ENCODE measurements at regions not wholly inside any gene's neighbourhood (a gene's known extent, or its start where the extent isn't known, plus 50 kb on each side); places are given as distances from the start of the nearest gene placed in this dataset.

DNA sequence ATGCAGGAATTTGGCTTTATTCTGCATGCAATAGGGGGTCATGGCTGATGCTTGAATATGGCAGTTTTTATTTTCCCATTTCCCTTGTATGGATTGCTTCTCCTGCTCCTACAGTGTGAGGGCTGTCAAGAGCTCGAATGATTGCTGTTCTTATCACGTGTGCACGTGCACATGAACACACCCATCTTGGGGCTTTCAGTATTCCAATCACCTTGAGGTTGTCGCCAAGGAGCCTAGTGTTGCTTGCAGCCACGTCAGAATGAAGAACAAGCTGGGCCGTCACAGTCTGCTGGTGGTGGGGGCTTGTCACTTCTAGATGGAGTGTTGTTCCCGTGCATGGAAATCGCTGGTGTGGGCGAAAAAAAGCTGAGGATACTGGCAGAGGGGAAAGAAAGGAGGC lies 219.4 kb upstream of the GLRA1 start:
- TF ChIP-seq, protein P1, sequence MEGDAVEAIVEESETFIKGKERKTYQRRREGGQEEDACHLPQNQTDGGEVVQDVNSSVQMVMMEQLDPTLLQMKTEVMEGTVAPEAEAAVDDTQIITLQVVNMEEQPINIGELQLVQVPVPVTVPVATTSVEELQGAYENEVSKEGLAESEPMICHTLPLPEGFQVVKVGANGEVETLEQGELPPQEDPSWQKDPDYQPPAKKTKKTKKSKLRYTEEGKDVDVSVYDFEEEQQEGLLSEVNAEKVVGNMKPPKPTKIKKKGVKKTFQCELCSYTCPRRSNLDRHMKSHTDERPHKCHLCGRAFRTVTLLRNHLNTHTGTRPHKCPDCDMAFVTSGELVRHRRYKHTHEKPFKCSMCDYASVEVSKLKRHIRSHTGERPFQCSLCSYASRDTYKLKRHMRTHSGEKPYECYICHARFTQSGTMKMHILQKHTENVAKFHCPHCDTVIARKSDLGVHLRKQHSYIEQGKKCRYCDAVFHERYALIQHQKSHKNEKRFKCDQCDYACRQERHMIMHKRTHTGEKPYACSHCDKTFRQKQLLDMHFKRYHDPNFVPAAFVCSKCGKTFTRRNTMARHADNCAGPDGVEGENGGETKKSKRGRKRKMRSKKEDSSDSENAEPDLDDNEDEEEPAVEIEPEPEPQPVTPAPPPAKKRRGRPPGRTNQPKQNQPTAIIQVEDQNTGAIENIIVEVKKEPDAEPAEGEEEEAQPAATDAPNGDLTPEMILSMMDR (IDR thresholded peaks at IDR 0.05): no peak
- TF ChIP-seq POLR2A (IDR thresholded peaks at IDR 0.05): no peak
- no peak for TF ChIP-seq POLR2AphosphoS5 (IDR thresholded peaks at IDR 0.05)
- TF ChIP-seq EP300 (IDR thresholded peaks at IDR 0.05): no peak

Measured in gastroesophageal sphincter (tissue), 3 donors.